ENCODE measurements at regions not wholly inside any gene's neighbourhood (a gene's known extent, or its start where the extent isn't known, plus 50 kb on each side); places are given as distances from the start of the nearest gene placed in this dataset.

GRCh38 chr15:60257591-60258159 lies 140.1 kb downstream of the ANXA2 start:
- no peak for TF ChIP-seq ZNF274 (IDR thresholded peaks at IDR 0.05; ENCODE audit: low read depth, low read length)
- TF ChIP-seq YY1 (IDR thresholded peaks at IDR 0.05; ENCODE audit: insufficient read depth, insufficient read length) = no peak
- no peak for TF ChIP-seq SUZ12 (IDR thresholded peaks at IDR 0.05; ENCODE audit: extremely low read depth, insufficient read depth, insufficient read length)
- DNase-seq (ENCODE audit: low read depth, low spot score) = no peak
- Histone ChIP-seq H3K27me3 (ENCODE audit: insufficient read depth, insufficient read length) (no peaks in the 10 kb centered on the region), H3K9ac (ENCODE audit: insufficient read length, low read depth) (no peak overlapping the region), H3K4me3 (ENCODE audit: insufficient read length, low read depth) (no peak overlapping the region), H3K4me1 (ENCODE audit: insufficient read depth, insufficient read length) (no peaks in the 10 kb centered on the region), H3K36me3 (ENCODE audit: insufficient read depth, insufficient read length, low read length) (no peaks in the 10 kb centered on the region), H3K9me3 (ENCODE audit: insufficient read depth, low read length) (no peaks in the 10 kb centered on the region)

- H3K4me3 ChIP-seq (ENCODE audit: insufficient read length, low read depth) = no peak overlapping the region
- H3K9ac ChIP-seq (ENCODE audit: insufficient read length, low read depth) = no peak overlapping the region
- no peaks in the 10 kb centered on the region for H3K27me3 ChIP-seq (ENCODE audit: insufficient read depth, insufficient read length)
- no peaks in the 10 kb centered on the region for H3K9me3 ChIP-seq (ENCODE audit: insufficient read depth, low read length)
- no peaks in the 10 kb centered on the region for H3K4me1 ChIP-seq (ENCODE audit: insufficient read depth, insufficient read length)
- H3K36me3 ChIP-seq (ENCODE audit: insufficient read depth, insufficient read length, low read length) = no peaks in the 10 kb centered on the region
- DNase-seq (ENCODE audit: low read depth, low spot score) = no peak
- TF ChIP-seq YY1 (IDR thresholded peaks at IDR 0.05; ENCODE audit: insufficient read depth, insufficient read length) (no peak), SUZ12 (IDR thresholded peaks at IDR 0.05; ENCODE audit: extremely low read depth, insufficient read depth, insufficient read length) (no peak), ZNF274 (IDR thresholded peaks at IDR 0.05; ENCODE audit: low read depth, low read length) (no peak)
These were observed 138.3 kb downstream of the ANXA2 start for GRCh38 chr15:60259469-60259868.

- TF ChIP-seq SUZ12 (IDR thresholded peaks at IDR 0.05; ENCODE audit: extremely low read depth, insufficient read depth, insufficient read length) (no peak), ZNF274 (IDR thresholded peaks at IDR 0.05; ENCODE audit: low read depth, low read length) (no peak), YY1 (IDR thresholded peaks at IDR 0.05; ENCODE audit: insufficient read depth, insufficient read length) (no peak)
- Histone ChIP-seq H3K4me3 (ENCODE audit: insufficient read length, low read depth) (no peak overlapping the region), H3K9me3 (ENCODE audit: insufficient read depth, low read length) (no peaks in the 10 kb centered on the region), H3K9ac (ENCODE audit: insufficient read length, low read depth) (no peak overlapping the region), H3K4me1 (ENCODE audit: insufficient read depth, insufficient read length) (no peaks in the 10 kb centered on the region), H3K36me3 (ENCODE audit: insufficient read depth, insufficient read length, low read length) (no peaks in the 10 kb centered on the region), H3K27me3 (ENCODE audit: insufficient read depth, insufficient read length) (no peaks in the 10 kb centered on the region)
- DNase-seq (ENCODE audit: low read depth, low spot score) = no peak
These were observed 133.7 kb downstream of the ANXA2 start for GRCh38 chr15:60264088-60264487.

GRCh38 chr15:60264566-60264965 lies 133.2 kb downstream of the ANXA2 start:
- H3K9ac ChIP-seq (ENCODE audit: insufficient read length, low read depth) = no peak overlapping the region
- no peak for DNase-seq (ENCODE audit: low read depth, low spot score)
- H3K36me3 ChIP-seq (ENCODE audit: insufficient read depth, insufficient read length, low read length) = no peaks in the 10 kb centered on the region
- no peaks in the 10 kb centered on the region for H3K9me3 ChIP-seq (ENCODE audit: insufficient read depth, low read length)
- H3K4me1 ChIP-seq (ENCODE audit: insufficient read depth, insufficient read length) = no peaks in the 10 kb centered on the region
- no peaks in the 10 kb centered on the region for H3K27me3 ChIP-seq (ENCODE audit: insufficient read depth, insufficient read length)
- TF ChIP-seq SUZ12 (IDR thresholded peaks at IDR 0.05; ENCODE audit: extremely low read depth, insufficient read depth, insufficient read length) (no peak), ZNF274 (IDR thresholded peaks at IDR 0.05; ENCODE audit: low read depth, low read length) (no peak), YY1 (IDR thresholded peaks at IDR 0.05; ENCODE audit: insufficient read depth, insufficient read length) (no peak)
- H3K4me3 ChIP-seq (ENCODE audit: insufficient read length, low read depth) = no peak overlapping the region

GRCh38 chr15:60265057-60265456 lies 132.7 kb downstream of the ANXA2 start:
- Histone ChIP-seq H3K36me3 (ENCODE audit: insufficient read depth, insufficient read length, low read length) (no peaks in the 10 kb centered on the region), H3K9ac (ENCODE audit: insufficient read length, low read depth) (no peak overlapping the region), H3K4me3 (ENCODE audit: insufficient read length, low read depth) (no peak overlapping the region), H3K27me3 (ENCODE audit: insufficient read depth, insufficient read length) (no peaks in the 10 kb centered on the region), H3K9me3 (ENCODE audit: insufficient read depth, low read length) (no peaks in the 10 kb centered on the region; the same call in 1 of the 2 replicates), H3K4me1 (ENCODE audit: insufficient read depth, insufficient read length) (no peaks in the 10 kb centered on the region)
- no peak for DNase-seq (ENCODE audit: low read depth, low spot score)
- TF ChIP-seq ZNF274 (IDR thresholded peaks at IDR 0.05; ENCODE audit: low read depth, low read length) (no peak), YY1 (IDR thresholded peaks at IDR 0.05; ENCODE audit: insufficient read depth, insufficient read length) (no peak), SUZ12 (IDR thresholded peaks at IDR 0.05; ENCODE audit: extremely low read depth, insufficient read depth, insufficient read length) (no peak)

GRCh38 chr15:60272623-60273022 lies 125.2 kb downstream of the ANXA2 start:
- no peaks in the 10 kb centered on the region for H3K36me3 ChIP-seq (ENCODE audit: insufficient read depth, insufficient read length, low read length)
- no peak overlapping the region for H3K9ac ChIP-seq (ENCODE audit: insufficient read length, low read depth)
- peaks cover 35% of the 10 kb centered on the region for H3K9me3 ChIP-seq (ENCODE audit: insufficient read depth, low read length)
- no peaks in the 10 kb centered on the region for H3K27me3 ChIP-seq (ENCODE audit: insufficient read depth, insufficient read length)
- no peak overlapping the region for H3K4me3 ChIP-seq (ENCODE audit: insufficient read length, low read depth)
- no peaks in the 10 kb centered on the region for H3K4me1 ChIP-seq (ENCODE audit: insufficient read depth, insufficient read length)
- TF ChIP-seq YY1 (IDR thresholded peaks at IDR 0.05; ENCODE audit: insufficient read depth, insufficient read length) (no peak), SUZ12 (IDR thresholded peaks at IDR 0.05; ENCODE audit: extremely low read depth, insufficient read depth, insufficient read length) (no peak)
- DNase-seq (ENCODE audit: low read depth, low spot score) = no peak

GRCh38 chr15:60275624-60276023 lies 122.2 kb downstream of the ANXA2 start:
- no peak for TF ChIP-seq ZNF274 (IDR thresholded peaks at IDR 0.05; ENCODE audit: low read depth, low read length)
- TF ChIP-seq SUZ12 (IDR thresholded peaks at IDR 0.05; ENCODE audit: extremely low read depth, insufficient read depth, insufficient read length) = no peak
- no peak for TF ChIP-seq YY1 (IDR thresholded peaks at IDR 0.05; ENCODE audit: insufficient read depth, insufficient read length)
- DNase-seq (ENCODE audit: low read depth, low spot score) = no peak
- Histone ChIP-seq H3K9ac (ENCODE audit: insufficient read length, low read depth) (no peak overlapping the region), H3K27me3 (ENCODE audit: insufficient read depth, insufficient read length) (no peaks in the 10 kb centered on the region), H3K36me3 (ENCODE audit: insufficient read depth, insufficient read length, low read length) (no peaks in the 10 kb centered on the region), H3K4me3 (ENCODE audit: insufficient read length, low read depth) (no peak overlapping the region), H3K9me3 (ENCODE audit: insufficient read depth, low read length) (peaks cover 35% of the 10 kb centered on the region), H3K4me1 (ENCODE audit: insufficient read depth, insufficient read length) (no peaks in the 10 kb centered on the region)
